Astrocyte of the hippocampus (primary cell): ENCODE measurements at regions not wholly inside any gene's neighbourhood (a gene's known extent, or its start where the extent isn't known, plus 50 kb on each side); places are given as distances from the start of the nearest gene placed in this dataset.
"Not testable (repeated sequence)": the region's sequence is repeated elsewhere in the genome, so short reads cannot be mapped to it uniquely, and the experiment has no call there.

Experiments used
- DNase-seq: peaks from one replicate; pipeline ENCODE4 v3.0.0; 2011; ENCODE audit warnings: low read depth, low spot score

DNA sequence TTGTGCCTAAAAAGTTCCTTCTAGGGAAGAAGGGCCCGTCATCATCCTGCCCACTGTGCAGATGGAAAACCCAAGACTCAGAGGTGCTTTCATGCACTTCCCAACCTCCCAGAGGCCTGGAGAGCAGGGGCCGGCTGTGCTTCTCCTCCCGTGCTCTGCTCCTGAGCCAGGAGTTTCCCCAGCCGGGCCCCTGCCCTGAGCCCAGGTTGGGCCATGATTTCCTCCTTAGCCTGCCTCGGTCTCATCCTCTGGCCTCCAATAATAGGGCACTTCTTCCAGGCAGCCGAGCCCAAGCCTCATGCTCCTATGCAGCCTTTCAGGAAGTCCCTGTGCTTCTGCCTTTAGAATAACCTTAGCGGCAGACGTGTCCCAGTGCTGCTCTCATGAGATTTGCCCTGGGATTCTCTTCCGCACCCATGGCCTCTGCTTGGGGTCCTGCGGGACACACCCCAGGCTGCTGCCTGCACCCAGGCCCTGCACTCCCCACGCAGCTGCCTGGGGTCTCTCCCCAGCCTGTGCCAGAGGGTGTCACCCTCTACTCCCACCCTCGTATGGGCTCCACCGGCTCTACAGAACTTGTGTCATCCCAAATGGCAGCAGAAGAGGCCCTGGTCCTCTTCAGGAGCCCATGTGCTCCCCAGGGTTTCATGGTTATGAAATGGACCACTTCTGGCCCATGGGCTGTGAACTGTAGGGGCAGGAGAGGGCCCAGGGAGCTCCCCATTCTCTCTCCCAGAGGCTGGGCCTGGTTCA lies 359.3 kb downstream of the ADGRD1 start:
- no peak for DNase-seq

DNA sequence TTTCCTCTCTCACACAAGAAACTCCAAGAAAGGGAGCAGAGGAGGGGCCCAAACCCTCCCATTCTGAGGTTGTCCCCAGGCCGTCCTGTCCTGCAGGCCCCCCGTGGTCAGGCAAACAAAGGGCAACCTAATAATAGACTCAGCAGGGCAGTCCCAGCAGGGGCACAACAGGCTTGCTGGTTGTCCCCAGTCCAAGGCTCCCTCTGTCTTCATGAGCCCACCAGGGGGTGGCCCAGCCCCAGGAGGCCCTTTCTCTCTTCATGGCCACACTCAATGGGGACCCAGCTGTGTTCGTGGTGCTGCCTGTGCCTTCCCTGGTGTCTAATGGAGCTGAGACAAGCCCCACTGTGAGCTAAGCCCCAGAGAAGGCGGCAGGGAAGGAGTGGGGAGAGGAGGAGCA lies 359.9 kb downstream of the ADGRD1 start:
- DNase-seq, result no peak

DNA sequence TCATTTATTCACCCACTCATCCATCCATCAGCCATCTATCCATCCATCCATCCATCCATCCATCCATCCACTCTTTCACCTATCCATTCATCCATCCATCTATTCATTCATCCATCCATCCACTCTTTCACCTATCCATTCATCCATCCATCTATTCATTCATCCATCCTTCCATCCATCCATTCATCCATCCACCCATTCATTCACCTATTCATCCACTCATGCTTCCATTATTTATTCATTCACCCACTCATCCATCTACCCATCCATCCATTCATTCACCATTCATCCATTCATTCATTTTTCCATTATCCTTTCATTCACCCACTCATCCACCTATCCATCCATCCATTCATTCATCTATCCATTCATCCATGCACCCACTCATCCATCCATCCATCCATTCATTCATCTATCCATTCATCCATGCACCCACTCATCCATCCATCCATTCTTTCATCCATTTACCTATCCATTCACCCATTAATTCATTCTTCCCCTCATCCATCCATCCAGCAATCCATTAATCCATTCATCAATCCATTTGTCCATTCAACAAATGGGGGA lies 360.9 kb downstream of the ADGRD1 start:
- no peak for DNase-seq

DNA sequence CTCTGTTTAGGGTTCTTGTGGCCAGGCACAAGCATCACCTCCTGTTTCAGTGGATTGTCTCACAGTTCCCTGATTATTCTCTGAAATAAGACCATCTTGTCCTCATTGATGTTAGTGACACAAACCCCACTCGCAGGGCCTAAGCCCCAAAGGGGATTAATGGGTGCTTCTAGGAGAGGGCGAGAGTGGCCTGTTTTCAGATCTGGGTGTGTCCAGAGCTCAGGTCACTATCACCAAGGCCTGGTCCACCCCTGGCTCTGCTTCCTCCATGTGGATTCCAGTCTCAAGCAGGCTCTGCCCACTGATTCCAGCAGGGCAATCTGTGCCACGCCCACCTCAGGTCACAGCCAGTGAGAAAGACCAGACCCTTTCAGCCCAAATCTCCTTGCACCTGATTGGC lies 361.9 kb downstream of the ADGRD1 start:
- no peak for DNase-seq

DNA sequence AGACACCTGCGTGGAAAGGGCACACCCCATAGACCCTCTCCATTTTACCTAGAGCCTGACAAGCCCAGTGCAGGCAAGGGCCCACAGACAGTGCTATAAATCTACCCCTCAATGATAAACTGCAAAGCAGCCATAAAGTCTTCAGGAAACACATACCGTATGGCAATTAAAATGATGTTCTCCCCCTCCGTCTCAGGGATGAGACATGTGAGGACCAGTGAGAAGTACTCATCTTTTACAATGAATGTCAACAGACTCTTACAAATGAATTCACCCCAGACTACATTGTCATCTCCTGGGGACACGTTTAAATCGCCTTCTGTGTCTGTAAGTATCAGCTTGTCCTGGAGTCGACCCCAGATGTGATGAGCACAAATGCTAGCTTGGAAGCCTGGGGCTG lies 362.7 kb downstream of the ADGRD1 start:
- no peak for DNase-seq

DNA sequence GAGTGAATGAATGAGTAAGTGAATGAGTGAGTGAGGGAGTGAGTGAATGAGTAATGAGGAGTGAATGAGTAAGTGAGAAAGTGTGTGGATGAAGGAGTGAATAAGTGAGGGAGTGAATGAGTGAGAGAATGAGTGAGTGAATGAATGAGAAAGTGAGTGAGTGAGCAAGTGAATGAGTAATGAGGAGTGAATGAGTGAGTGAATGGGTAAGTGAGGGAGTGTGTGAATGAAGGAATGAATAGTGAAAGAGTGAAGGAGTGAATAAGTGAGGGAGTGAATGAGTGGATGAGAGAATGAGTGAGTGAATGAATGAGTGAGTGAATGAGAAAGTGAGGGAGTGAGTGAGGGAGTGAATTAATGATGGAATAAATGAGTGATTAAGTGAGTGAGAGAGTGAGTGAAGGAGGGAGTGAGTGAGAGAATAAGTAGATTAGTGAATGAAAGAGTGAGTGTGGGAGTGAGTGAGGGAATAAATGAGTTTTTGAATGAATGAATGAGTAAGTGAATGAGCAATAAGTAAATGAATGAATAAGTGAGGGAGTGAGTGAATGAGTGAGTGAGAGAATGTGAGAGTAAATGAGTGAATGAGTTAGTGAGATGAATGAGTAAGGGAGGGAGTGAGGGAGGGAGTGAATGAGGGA lies 364.5 kb downstream of the ADGRD1 start:
- DNase-seq, result no peak

DNA sequence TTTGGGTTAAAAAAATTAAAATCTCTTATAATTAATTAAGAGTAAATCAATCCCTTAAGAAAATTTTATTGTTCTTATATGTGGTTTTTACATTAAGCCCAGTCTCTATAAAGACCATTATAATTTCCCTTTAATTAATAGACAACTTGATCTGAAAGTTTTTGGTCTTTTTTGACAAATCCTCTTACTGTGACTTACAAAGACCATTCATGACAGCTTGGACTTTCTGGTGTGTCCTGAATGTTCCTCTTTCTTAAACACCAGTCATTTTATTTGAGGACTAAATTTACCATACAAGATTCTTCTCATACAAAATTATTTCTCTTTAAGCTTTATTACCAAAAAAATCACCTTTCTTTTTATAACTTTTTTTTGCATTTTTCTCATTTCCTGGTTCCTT lies 368.3 kb downstream of the ADGRD1 start:
- no peak for DNase-seq

DNA sequence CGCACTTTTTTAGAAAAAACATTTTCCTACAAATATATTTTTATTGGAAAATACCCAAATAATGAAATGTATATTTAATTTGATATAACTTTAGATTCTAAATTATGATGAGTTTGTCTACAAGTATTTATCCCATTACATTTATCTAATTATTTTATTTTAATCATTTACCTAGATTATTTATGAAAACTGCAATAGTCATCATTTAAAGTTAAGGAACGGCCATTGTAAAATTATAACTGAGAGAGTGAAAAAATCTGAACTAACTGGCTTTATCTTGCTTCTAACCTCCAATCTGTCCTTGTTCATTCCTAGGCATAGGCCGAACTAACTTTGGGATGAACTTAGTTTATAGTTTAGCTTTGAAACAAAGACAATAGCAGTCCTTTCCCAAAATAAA lies 368.8 kb downstream of the ADGRD1 start:
- DNase-seq, result not testable (repeated sequence)

DNA sequence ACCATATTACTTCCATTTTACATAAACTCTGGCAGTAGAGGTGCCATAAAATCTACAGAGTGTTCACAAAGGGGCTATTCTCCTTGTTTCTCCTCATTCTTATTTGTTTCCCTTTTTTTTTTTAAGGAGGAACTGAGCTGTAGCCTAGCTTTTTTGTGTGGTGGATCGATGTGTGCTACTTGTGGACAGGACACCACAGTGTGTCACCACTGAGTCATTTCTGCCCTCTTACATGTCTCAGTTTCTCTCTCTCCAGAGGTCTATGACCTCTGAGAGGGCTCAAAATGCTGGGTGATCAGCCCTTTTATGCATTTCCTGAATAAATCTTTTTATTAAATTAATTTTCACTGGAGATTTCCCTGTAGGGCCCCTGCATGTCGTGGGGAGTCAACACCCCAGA lies 370.2 kb downstream of the ADGRD1 start:
- DNase-seq, result no peak

DNA sequence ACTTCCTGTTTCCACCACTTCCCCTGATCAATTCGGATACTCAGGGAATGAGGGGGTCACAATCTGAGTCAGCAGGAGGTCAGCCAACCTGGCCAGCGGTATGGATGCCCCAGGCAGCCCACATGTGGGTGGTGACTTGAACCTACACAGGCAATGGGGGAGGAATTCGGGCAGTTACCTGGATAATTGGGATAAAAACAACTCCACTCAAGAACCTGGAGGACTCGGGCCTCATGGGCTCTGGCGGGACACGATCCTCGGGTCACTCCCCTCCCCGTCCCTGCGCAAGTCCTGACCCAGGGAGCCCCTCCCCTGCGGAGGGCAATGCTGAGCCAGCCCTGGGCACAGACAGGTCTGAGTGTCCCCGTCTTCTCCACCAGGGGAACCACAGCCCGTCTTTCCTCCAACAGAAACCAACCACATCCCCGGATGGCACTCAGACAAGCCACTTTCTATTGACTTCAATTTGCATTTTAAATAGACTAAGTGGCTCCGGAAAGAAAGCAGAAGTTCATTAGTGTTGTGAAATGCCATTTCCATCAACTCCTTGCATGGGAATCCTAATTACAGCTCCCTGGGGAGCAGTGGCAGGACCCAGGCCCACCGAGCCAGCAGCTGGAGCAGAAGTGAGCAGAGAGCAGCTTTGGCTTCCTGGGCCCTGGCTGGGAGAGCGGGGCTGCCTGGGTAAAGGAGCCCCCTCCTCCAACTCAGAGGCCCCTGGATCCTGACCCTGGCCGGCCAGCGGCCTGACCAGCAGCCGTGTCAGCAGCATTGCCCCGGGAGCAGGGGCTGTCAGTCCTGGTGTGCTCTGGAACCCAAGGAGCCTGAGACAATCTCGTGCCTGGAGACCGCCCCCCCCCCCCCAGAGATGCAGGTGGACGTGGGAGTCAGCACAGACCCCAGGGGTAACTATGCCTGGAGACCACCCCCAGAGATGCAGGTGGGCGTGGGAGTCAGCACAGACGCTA lies 374.1 kb downstream of the ADGRD1 start:
- DNase-seq, result no peak

DNA sequence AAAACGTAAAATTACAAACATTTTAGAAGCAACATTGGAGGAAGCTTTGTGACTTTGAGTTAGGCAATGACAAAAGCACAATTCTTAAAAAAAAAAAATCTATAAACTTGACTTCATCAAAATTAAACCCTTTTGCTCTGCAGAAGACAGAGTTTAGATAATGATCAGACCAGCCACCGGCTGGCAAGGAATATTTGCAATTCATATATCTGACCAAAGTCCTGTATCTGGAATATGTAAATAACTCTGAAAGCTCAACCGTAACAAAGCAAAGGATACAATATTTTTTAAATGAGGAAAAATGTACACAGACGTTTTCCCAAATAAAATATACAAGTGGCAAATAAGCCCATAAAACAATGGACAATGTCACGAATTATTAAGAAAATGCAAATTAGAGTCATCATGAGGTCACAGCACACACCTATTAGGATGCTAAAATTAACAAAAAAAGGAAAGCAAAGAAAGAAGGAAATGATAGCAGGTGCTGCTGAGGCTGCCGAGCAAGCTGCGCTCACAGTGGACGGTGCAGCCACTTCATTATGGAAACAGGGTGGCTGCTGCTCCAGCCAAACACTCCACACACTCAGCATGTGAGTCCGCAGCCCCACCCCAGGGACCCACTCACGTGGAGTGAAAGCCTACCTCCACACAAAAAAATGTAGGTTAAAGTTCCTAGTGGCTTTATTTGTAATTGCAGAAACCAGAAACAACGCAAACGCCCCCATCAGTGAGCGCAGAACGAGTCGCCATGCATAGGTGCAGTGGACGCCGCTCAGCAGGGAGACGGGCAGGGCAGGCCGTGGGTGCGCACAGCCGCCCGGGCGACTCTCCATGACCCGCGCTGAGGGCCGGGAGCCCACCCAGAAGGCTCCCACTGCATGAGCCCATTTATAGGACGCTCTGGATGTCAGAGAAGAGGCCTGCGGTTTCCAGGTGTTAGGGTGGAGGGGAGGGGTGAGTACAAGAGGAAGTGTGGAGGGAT lies 375.4 kb downstream of the ADGRD1 start:
- not testable (repeated sequence) for DNase-seq

DNA sequence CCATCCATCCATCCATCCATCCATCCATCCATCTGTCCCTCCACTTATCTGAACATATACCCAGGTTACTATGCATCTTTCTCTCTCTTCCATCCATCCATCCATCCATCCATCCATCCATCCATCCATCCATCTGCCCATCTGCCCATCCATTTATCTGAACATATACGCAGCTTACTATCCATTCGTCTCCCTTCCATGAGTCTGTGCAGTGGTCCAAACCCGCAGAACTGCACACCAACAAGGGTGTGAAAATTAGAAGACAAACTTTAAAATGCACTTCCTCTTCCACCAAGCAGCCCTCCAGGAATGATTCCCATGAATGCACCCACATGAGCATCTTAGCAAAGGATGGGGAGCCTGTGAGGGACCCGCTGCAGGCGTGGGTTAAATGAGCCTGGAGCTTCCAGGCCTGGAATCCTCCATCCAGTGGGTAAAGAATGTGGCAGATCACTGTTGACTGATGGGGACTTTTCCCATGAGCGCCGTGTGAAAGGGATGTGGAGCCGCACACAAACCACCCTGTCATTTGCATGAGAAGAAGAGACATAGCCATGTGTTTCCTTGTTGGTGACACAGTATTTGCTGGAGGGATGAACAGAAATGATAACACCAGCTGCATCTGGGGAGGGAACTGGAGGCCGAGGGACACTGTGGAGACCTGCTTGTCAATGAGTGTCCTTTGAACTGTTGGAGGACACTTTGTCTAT lies 376.6 kb downstream of the ADGRD1 start:
- no peak for DNase-seq

DNA sequence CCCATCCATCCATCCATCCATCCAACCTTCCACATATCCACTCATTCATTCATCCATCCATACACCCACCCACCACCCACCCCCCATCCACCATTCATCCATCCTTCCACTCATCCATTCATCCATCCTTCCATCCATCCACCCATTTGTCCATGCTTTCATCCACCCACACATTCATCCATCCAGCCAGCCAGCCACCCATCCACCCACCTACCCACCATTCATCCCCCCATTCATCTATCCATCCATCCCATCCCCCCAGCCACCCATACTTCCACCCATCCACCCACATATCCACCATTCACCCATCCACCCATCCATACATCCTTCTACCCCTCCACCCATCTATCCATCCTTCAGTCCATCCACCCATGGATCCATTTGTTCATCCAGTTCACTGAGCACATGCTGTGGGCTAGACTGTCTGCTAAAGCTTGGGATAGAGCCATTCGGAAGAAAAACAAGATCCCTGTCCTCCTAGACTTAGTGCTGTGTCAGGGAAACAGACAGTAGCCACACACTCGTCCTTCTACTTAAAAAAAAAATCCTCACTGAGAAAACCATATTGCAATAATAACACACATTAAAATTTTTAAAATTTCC lies 377.5 kb downstream of the ADGRD1 start:
- DNase-seq, result no peak

DNA sequence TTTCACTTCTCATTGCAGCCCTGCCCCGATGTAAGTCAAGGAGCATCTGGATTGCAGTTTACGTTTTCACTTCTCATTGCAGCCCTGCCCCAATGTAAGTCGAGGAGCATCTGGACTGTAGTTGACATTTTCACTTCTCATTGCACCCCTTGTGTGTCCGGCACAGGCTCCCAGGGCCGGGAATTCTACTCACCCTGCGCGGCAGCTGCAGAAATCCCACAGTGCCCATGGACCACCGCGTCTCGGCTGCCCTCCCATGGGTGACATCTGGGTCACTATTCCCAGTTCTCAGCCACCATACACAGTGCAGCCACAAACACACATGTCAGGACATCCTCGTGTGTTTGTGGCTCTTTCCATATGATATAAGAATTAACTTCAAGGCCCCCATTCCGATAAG lies 378.5 kb downstream of the ADGRD1 start:
- DNase-seq, result no peak

DNA sequence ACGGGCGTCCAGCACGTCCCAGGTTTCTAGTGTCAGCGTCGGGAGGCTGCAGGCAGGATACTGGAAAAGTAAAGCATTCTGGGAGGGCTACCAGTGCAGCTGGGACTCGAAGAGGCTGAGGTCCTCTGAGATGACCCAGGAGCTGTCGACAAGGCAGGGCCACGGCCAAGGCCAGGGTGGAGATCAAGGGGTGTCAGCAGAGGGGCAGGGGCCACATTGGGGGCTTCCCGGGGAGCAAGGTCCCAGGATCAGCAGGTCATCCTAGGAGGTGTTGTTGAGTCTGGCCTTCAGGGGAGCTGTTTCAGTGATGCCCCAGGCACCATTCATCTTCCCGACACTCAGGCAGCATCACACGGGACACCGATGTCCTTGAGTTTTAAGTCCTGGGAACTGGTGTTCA lies 377.8 kb upstream of the SFSWAP start:
- no peak for DNase-seq

DNA sequence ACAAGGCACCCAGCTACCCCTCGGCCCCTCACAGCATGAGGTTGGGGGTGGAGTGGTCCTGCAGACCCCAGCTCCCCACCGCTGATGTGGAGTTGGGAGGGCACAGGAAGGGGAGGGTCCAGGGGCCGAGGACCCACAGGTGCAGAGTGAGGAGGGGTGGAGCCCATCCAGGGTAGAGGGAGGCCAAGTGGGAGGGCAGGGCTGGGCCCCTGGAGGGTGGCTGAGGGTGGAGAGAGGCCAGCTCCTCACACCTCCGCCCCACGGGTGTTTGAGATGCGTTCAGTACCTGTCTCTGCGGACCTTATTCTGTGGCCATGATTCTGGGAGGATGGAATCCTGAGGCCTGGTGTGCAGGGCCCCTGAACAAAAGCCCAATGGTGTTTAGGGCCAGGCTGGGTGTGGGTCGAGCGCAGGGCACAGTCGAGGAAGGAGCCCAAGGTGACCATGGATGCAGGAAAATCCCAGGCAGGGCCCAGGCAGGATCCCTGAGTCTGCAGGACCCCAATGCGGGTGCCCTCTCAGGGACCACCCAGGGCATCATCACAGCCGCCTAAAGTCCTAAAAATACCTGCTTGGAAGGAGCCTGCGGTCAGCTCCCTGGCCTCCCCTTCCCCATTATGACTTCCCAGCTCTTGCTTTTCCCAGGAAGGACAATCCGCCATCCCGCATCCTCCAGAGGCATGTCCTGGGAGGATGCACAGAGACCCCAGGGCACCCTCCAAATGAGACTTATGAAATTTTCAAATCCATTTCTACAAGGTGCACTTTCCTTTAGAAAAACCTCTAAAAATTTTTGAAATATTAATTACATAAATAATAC lies 377.1 kb upstream of the SFSWAP start:
- DNase-seq, result no peak

DNA sequence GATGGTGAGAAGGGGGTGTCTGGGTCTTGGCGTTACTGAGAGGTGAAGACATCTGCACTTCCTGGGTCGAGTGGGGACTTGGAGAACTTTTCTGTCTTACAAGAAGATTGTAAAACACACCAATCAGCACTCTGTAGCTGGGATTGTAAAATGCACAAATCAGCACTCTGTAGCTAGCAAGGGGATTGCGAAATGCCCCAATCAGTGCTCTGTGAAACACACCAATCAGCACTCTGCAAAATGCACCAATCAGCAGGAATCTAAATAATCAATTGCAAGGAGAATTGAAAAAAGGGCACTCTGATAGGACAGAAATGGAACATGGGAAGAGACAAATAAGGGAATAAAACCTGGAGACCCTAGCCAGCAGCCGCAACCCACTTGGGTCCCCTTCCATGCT lies 376.1 kb upstream of the SFSWAP start:
- no peak for DNase-seq

DNA sequence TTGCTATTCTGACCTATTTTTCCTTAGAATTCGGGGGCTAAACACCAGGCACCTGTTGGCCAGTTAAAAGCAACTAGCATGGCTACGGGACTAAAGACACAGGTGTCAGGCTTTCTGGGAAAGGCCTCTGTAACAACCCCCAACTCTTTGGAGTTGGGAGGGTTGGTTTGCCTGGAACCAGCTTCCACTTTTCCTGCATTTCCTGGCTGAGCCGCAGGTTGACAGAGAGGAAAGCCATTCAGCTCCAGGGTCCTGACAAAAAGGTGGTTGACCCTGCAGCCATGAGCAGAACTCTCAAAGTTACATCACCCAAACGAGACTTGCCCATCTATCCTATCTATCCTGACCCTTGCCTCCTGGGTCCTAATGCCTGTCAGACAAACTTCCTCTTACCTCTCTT lies 375.4 kb upstream of the SFSWAP start:
- no peak for DNase-seq

DNA sequence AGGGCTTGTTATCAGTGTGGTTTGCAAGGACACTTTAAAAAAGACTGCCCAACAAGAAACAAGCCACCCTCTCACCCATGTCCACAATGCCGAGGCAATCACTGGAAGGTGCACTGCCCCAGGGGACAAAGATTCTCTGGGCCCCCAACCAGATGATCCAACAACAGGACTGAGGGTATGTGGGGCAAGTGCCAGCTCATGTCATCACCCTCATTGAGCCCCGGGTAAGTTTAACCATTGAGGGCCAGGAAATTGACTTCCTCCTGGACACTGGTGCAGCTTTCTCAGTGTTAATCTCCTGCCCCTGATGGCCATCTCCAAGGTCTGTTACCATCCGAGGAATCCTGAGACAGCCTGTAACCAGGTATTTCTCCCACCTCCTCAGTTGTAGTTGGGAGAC lies 373.0 kb upstream of the SFSWAP start:
- not testable (repeated sequence) for DNase-seq
